Stimulated activated CD4-positive, alpha-beta T cell treated with anti-CD3 and anti-CD28 coated beads, Interleukin-2, amount 100 ng/mL, for 4 hours (primary cell): ENCODE measurements at regions not wholly inside any gene's neighbourhood (a gene's known extent, or its start where the extent isn't known, plus 50 kb on each side); places are given as distances from the start of the nearest gene placed in this dataset.

Experiments
- DNase-seq: peaks from one replicate; pipeline ENCODE4 v3.0.0-alpha.2; 2020; ENCODE audit warnings: low read depth

DNA sequence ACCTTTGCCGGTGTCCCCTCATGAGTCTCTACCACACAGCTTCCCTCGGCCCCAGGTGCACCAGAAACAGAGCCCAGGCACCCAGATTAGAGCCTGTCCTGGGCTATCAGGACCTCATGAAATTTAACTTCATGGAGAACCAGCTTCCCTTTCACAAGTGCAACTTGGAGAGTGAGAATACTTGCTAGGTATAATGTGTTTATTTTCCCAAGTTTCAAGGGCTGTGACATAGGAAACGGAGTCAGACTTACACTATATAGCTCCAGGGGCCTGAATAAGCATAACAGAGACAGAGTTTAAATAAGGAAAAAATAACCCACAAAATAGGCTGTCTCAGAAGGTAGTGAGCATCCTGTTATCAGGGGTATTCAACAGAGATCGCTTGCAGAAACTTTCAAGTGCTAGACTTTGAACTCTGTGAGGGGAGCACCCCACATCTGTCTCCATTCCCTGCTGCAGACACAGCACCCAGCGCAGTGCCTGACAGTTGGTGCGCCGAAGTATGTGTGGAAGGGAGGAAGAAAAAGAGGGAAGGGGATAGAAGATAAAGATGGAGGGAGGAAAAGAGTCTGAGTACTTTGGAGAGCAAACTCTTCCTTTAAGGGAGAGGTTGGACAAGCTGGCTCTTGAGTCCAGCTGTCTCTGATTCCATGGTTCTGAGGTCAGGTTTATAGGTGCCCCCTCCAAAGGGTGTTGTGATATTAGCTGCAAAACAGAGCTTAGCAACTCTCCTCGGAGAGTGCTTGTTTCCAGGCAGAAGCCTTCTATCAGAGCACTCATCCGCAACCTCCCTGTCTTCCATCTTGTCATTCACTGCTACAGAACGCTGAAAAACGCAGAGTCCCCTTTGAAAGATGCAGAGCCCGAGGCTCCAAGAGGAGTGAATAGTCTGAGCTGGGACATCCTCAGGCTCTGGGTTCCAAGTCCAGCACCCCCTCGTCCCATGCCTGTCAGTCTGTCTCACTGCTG lies 84.8 kb downstream of the CPN2 start:
- no peak for DNase-seq

DNA sequence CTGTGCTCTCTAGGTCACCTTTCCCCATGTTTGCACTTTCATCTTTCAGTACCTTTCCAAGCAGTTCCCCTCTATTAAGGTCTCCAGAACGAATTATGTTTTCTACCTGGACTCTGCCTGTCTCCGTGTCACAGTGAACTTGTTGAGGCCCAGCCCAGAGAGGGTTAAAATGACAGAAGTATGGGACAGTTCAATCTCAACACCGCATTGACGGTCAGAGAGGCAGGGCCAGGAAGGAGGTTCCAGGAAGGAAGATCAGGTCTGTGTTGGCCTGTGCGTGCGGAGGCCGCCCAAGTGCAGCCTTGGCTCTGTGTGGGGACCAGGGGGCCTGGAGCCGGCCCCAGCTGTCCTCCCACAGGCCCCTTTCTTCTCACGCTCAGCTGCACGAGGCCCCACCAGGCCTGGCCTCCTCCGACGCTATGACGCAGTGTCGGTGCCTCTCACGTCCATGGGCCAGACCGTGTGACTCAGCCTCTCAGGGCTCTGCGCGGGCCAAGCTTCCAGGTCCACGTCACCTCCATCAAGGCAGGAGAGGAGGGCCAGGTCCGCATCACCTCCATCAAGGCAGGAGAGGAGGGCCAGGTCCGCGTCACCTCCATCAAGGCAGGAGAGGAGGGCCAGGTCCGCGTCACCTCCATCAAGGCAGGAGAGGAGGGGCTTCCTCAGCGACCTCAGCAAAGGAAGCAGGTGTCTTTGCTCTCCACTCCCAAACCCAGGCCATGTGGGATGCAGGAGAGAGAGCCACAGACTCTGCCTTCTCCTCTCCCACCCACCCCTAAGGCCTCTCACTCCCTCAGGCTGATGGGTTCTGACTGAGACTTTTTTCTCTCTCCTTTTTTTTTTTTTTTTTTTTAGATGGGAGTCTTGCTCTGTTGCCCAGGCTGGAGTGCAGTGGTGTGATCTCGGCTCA lies 83.1 kb downstream of the CPN2 start:
- DNase-seq: no peak

GRCh38 chr3:194268654-194269512 lies 82.2 kb downstream of the CPN2 start:
- no peak for DNase-seq

GRCh38 chr3:194269610-194270145 lies 81.5 kb downstream of the CPN2 start:
- no peak for DNase-seq

- DNase-seq: no peak
Observed at GRCh38 chr3:194270627-194271459, 80.3 kb downstream of the CPN2 start.

GRCh38 chr3:194271460-194272035 lies 79.6 kb downstream of the CPN2 start:
- DNase-seq: no peak

DNA sequence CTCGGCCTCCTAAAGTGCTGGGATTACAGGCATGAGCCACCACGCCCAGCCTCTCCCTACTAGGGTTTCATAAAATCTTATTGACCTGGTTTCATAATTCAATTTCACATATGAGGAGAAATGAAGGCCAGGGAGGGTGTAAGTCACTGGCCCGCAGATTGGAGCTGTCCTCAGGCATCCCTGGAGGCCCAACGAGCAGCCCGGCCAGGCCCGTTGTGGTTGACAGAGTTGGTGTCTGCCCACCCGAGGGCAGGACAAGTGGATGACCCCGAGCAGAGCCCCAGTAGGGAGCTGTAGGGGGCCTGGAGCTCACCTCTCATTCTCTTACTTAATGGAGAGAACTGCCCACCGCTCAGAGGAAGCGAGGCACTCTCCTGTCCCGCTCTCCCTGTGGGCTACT lies 78.9 kb downstream of the CPN2 start:
- DNase-seq: no peak

DNA sequence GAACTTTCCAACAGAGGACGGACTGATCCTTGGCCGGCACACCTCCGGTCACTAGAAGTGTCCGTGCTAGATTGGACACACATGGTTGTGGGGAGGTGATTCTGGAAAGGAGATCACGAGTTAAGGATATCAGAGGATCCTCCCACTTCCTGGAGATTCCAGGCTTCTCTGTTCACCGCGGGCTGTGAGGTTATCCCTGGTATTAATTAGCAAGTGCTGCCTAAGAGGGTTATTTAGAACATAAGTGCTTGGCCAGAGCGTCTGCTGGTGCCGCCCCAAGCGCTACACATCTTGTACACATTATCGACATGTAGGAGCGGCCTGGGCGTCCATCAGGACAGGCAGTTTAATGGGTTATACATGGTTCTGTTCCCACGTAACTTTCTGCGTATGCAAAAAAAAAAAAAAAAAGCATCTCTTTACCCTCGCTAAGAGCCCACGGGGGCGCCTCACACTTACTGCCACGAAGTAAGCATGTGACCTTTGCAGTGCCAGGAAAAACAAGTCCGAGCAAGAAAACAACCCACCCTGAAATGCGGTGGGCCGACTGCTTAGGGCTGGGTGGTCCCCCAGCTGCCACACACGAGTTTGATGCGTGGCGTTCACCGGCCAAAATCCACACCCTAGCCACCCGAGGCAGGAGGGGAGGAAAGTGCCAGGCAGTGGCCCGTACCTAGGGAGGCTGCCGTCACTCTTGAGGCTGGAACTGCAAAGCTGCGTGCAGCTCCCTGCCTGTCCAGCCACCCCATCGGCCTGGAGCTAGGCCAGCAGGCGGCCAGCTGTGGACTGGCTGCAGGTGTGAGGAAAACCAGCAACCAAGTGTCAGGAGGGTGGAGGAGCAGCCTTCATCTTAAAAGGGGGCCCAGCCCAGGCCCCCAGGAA lies 78.0 kb downstream of the CPN2 start:
- DNase-seq: no peak

- no peak for DNase-seq
Observed at GRCh38 chr3:194273743-194274310, 77.3 kb downstream of the CPN2 start.

DNA sequence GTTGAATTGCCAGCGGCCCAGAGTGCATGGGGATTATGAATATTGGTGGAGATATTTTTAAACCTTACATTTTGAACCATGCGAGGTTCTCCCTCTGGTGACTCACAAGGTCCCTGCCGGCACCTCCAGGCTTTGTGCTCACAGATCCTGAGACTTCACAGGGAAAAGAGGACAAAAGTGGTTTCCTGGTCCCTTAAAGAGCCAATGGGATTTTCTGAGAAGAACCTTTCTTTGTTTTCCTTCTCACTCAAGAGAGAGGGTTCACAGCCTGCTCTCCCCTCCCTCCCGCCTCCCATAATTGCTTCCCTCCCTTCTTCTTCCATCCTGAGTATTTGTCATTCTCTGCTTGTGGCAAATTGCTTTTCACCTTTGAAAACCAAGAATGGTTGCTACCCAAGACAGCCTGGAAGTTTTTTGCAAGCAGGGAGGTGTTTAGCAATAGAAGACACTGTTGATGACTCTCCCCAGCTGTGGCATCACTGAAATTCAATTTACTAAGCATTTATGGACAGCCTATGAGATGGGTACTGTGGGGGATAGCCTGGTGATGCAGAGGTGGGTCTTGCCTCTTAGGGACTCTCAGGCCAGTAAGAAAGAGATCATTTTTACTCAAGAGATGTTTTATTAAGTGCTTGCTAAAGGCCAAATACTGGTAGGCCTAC lies 76.6 kb downstream of the CPN2 start:
- no peak for DNase-seq

DNA sequence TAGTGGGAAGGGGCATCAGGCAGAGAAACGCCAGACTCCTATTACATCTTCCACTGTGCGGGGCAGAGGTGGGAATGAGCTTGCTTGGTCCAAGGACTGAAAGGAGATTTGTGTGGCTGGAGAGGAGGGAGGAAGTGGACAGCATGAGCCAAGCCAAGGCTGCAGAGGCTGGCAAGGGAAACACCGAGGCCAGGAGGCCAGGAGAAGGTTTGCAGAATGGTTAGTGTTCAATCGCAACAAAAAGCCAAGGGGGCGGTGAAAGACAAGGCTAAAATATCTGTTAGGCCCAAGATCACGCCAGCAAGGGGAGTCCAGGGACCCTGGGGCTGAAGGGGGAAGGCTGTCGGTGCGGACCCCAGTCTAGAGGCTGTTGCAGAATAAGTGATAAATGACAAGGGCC lies 75.8 kb downstream of the CPN2 start:
- no peak for DNase-seq

DNA sequence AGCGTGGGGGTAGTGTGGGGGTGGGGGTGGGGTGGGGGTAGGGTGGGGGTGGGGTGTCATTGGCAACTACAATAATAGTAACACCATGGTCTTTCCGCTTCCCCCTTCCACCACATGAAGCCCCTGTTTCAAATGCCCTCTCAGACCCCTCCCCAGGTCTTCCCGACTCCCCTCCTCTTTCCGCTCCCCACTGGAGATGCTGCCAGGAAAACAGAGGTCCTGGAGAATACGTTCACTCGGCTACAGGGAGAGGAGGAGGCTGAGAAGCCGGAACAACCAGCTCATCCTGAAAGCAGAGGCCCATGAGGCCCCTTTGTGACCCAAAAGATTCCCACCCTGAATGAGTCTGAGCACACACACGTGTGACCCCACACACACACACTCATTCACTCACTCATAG lies 75.4 kb downstream of the CPN2 start:
- no peak for DNase-seq

DNA sequence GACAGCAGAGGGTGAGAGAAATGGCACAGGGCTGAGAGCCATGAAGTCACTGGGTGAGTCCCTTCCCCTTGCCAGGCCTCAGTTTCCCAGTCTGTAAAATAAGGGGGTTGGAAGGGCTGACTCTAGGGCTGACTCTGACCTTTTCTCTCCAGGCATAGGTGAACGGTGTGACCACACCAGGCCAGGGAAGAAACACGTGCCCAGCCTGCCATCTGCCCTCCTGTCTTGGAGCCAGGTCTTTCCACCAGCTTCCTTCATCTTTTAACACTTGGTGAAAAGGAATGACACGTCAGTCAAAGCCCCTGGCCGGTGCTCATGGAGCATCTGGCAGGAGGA lies 74.4 kb downstream of the CPN2 start:
- DNase-seq: no peak

GRCh38 chr3:194277104-194277785 lies 73.9 kb downstream of the CPN2 start:
- no peak for DNase-seq

- no peak for DNase-seq
Observed at GRCh38 chr3:194277786-194278130, 73.4 kb downstream of the CPN2 start.

DNA sequence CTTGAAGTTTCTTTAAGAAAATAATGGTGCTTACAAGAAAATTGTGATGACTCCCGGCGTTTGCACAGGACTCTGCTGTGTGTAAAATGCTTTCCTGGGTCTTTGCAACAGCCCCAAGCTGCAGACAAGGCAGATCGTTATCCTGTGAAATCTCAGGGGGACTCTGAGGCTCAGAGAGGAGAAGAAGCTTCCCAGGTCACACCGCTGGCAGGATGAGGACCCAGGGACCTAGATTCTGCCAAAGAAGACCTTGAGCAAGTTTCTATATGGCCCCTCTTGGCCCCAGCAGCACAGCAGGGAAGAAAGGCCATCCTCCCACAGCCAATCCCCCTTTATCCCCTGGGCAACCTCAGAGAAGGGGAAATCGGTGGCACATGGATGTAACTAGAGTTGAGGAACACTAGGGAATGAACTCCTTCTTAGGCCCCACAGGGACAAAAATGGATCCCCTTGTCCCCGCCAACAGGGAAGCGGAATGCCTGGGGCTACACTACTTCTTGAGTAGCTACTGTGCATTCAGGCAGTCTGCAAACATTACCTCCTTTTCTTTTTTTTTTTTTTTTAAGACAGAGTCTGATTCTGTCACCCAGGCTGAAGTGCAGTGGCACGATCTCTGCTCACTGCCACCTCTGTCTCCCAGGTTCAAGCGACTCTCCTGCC lies 72.8 kb downstream of the CPN2 start:
- DNase-seq: no peak

- DNase-seq: no peak
Observed at GRCh38 chr3:194279101-194279500, 72.0 kb downstream of the CPN2 start.
